DOHH2 (cell line): ENCODE measurements at regions not wholly inside any gene's neighbourhood (a gene's known extent, or its start where the extent isn't known, plus 50 kb on each side); places are given as distances from the start of the nearest gene placed in this dataset.

Experiments
- CTCF ChIP-seq: fragments of 200-600 bp; sonication (generic); IDR thresholded peaks from one replicate; pipeline ENCODE4 v1.5.1; 2014; ENCODE audit warnings: antibody characterized with exemption, mild to moderate bottlenecking, low read depth, low read length; ENCODE audit not compliant: poor library complexity, severe bottlenecking
- EZH2phosphoT487 ChIP-seq: fragments of 200-600 bp; sonication (generic); IDR thresholded peaks from 2 replicates; pipeline ENCODE4 v1.6.1; 2017; ENCODE audit warnings: borderline replicate concordance, mild to moderate bottlenecking, antibody characterized with exemption, low read length, moderate library complexity, mixed read lengths

- TF ChIP-seq CTCF (no peak), EZH2phosphoT487 (no peak)
Measured at GRCh38 chr2:121133551-121134319, 151.3 kb downstream of the TFCP2L1 start.
